GM23338 (cell line): ENCODE measurements at regions not wholly inside any gene's neighbourhood (a gene's known extent, or its start where the extent isn't known, plus 50 kb on each side); places are given as distances from the start of the nearest gene placed in this dataset.

Experiments used
- ATAC-seq: fragments of 200-7000 bp; cut with Tn5 transposase; 3 replicates; pipeline ENCODE4 v1.9.1; 2020
- DNase-seq: peaks from one replicate; pipeline ENCODE4 v3.0.0-alpha.2; 2015; ENCODE audit warnings: low spot score
- H2AFZ ChIP-seq: fragments of 200-600 bp; sonication (generic); 2 replicates; pipeline ENCODE4 v1.8.0; 2016; ENCODE audit warnings: antibody characterized with exemption, mild to moderate bottlenecking, moderate library complexity
- H3F3A ChIP-seq: fragments of 200-600 bp; sonication (generic); replicated peaks from 2 replicates; pipeline ENCODE4 v1.8.0; 2017; ENCODE audit warnings: antibody characterized with exemption, mixed run types, low read depth
- H3K27ac ChIP-seq: fragments of 200-600 bp; sonication (generic); 2 replicates; pipeline ENCODE4 v1.6.1; 2016; ENCODE audit warnings: low read depth
- H3K27me3 ChIP-seq: fragments of 200-600 bp; sonication (generic); 2 replicates; pipeline ENCODE4 v1.8.0; 2016; ENCODE audit warnings: mild to moderate bottlenecking, mixed run types, moderate library complexity; ENCODE audit not compliant: insufficient read depth
- H3K36me3 ChIP-seq: fragments of 200-600 bp; sonication (generic); 2 replicates; pipeline ENCODE4 v1.8.0; 2016; ENCODE audit warnings: mild to moderate bottlenecking; ENCODE audit not compliant: insufficient read depth
- H3K4me1 ChIP-seq: fragments of 200-600 bp; sonication (generic); 2 replicates; pipeline ENCODE4 v1.8.0; 2016; ENCODE audit warnings: mild to moderate bottlenecking, moderate library complexity; ENCODE audit not compliant: insufficient read depth
- H3K4me2 ChIP-seq: fragments of 200-600 bp; sonication (generic); 2 replicates; pipeline ENCODE4 v1.7.1; 2017; ENCODE audit warnings: mixed run types
- H3K4me3 ChIP-seq: fragments of 200-600 bp; sonication (generic); 2 replicates; pipeline ENCODE4 v1.6.1; 2016; ENCODE audit warnings: mixed run types
- H3K79me2 ChIP-seq: fragments of 200-600 bp; sonication (generic); replicated peaks from 2 replicates; pipeline ENCODE4 v1.8.0; 2017; ENCODE audit warnings: mild to moderate bottlenecking; ENCODE audit not compliant: insufficient read depth
- H3K9me2 ChIP-seq: fragments of 200-600 bp; sonication (generic); 2 replicates; pipeline ENCODE4 v1.8.0; 2017; ENCODE audit not compliant: insufficient read depth
- H4K20me1 ChIP-seq: fragments of 200-600 bp; sonication (generic); replicated peaks from 2 replicates; pipeline ENCODE4 v1.8.0; 2017; ENCODE audit warnings: mild to moderate bottlenecking; ENCODE audit not compliant: insufficient read depth
- H3K27ac Mint-ChIP-seq: 2 replicates; pipeline ENCODE4 v1.8.0; 2020; ENCODE audit warnings: inconsistent platforms, mild to moderate bottlenecking, moderate library complexity, mixed read lengths
- H3K27me3 Mint-ChIP-seq: 3 replicates; pipeline ENCODE4 v1.8.0; 2022; ENCODE audit warnings: low read depth, mild to moderate bottlenecking, moderate library complexity, mixed read lengths, inconsistent platforms; ENCODE audit not compliant: insufficient read depth, poor library complexity
- H3K36me3 Mint-ChIP-seq: 3 replicates; pipeline ENCODE4 v1.8.0; 2021; ENCODE audit warnings: low read depth, mild to moderate bottlenecking, inconsistent platforms, moderate library complexity, mixed read lengths
- H3K4me1 Mint-ChIP-seq: 3 replicates; pipeline ENCODE4 v1.8.0; 2020; ENCODE audit warnings: mild to moderate bottlenecking, inconsistent platforms, mixed read lengths
- H3K4me3 Mint-ChIP-seq: 3 replicates; pipeline ENCODE4 v1.8.0; 2021; ENCODE audit warnings: moderate library complexity, mild to moderate bottlenecking, inconsistent platforms, mixed read lengths
- H3K9me3 Mint-ChIP-seq: 3 replicates; pipeline ENCODE4 v1.8.0; 2020; ENCODE audit warnings: moderate library complexity, mild to moderate bottlenecking, inconsistent platforms, mixed read lengths
- CREB1 ChIP-seq: fragments of 250-450 bp; sonication (Bioruptor Pico); IDR thresholded peaks from 2 replicates; pipeline ENCODE4 v1.5.0; 2020; ENCODE audit warnings: low read depth, mild to moderate bottlenecking, moderate library complexity
- ETS1 ChIP-seq: IDR thresholded peaks from 2 replicates; pipeline ENCODE4 v1.6.1; 2016; ENCODE audit warnings: antibody characterized with exemption
- EZH2 ChIP-seq: fragments of 200-600 bp; sonication (generic); IDR thresholded peaks from one replicate; pipeline ENCODE4 v1.8.0; 2017; ENCODE audit warnings: antibody characterized with exemption, mild to moderate bottlenecking, low read depth; ENCODE audit not compliant: unreplicated experiment
- EZH2phosphoT487 ChIP-seq: fragments of 200-600 bp; sonication (generic); IDR thresholded peaks from one replicate; pipeline ENCODE4 v1.8.1; 2018; ENCODE audit warnings: antibody characterized with exemption; ENCODE audit not compliant: unreplicated experiment
- JUNB ChIP-seq: IDR thresholded peaks from one replicate; pipeline ENCODE4 v1.6.1; 2016; ENCODE audit warnings: antibody characterized with exemption; ENCODE audit not compliant: unreplicated experiment
- NANOG ChIP-seq: IDR thresholded peaks from 2 replicates; pipeline ENCODE4 v1.6.1; 2016; ENCODE audit warnings: antibody characterized with exemption, borderline replicate concordance
- POLR2AphosphoS5 ChIP-seq: IDR thresholded peaks from 2 replicates; pipeline ENCODE4 v1.6.1; 2016; ENCODE audit warnings: antibody characterized with exemption, low read depth
- STAT1 ChIP-seq: IDR thresholded peaks from one replicate; pipeline ENCODE4 v1.6.1; 2016; ENCODE audit warnings: antibody characterized with exemption; ENCODE audit not compliant: unreplicated experiment
- ZNF114 ChIP-seq: fragments of 250-450 bp; sonication (Bioruptor Pico); IDR thresholded peaks from 2 replicates; pipeline ENCODE4 v1.5.0; 2020; ENCODE audit warnings: mild to moderate bottlenecking, moderate library complexity
- ZNF331 ChIP-seq: fragments of 250-450 bp; sonication (Bioruptor Pico); IDR thresholded peaks from 2 replicates; pipeline ENCODE4 v1.5.0; 2020; ENCODE audit warnings: low read depth, mild to moderate bottlenecking, moderate library complexity
- TF ChIP-seq, protein P1 (sequence below), 2 experiments: fragments of 200-600 bp in 1 of 2; sonication (generic) in 1 of 2; conservative IDR thresholded peaks; 2 replicates each; pipeline versions ENCODE4 v1.5.1 to v1.6.1; 2016 to 2017; ENCODE audit warnings: antibody characterized with exemption in 2 of 2, low read depth in 2 of 2, mild to moderate bottlenecking in 2 of 2, moderate library complexity in 1 of 2
- TF ChIP-seq, protein P2 (sequence below): IDR thresholded peaks from one replicate; pipeline ENCODE4 v1.6.1; 2018; ENCODE audit warnings: antibody characterized with exemption; ENCODE audit not compliant: unreplicated experiment
- TF ChIP-seq, protein P3 (sequence below): fragments of 250-450 bp; sonication (Bioruptor Pico); IDR thresholded peaks from 2 replicates; pipeline ENCODE4 v1.5.0; 2020; ENCODE audit warnings: mild to moderate bottlenecking, moderate library complexity

DNA sequence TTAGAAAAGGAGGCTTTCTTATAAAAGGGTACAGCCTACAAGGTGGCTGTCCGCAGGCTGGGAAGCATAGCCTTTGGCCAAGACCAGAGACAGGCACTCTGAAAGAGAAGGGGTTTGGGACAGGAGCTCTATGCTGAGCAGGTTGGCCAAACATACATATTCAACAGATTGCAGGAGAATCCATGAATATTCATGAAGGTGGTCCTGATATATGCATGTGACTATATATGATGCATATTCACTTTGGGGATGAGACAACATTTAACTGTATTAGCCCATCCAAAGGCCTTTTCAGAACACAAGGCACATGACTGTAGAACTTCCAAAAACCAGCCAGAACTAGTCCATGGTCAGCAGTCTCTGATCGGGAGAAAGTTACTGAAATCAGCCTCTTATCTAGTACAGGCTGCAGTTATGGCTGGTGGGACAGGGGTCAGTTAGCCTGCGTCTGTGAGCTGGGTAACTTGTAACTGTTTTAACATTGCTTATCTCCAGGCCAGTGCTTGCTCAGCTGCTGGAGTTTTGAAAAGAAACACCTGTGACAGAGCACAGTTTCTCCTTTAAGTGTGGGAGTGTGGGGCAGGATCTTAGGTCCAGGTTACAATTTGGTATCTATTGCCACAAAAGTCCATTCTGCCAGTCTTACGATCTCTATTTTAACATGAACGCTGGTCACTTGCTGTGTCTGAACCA lies 924.2 kb downstream of the UQCRFS1 start:
- H3K9me2 ChIP-seq, result 0 out of 2 replicates have a peak, but pooled peaks cover 5% of the 10 kb centered on the region
- H2AFZ ChIP-seq, result peak overlapping the region; percentile 64; the same call in 1 of the 2 replicates
- no peaks in the 10 kb centered on the region for H3K79me2 ChIP-seq
- no peak overlapping the region for H3K4me3 ChIP-seq
- no peaks in the 10 kb centered on the region; the same call in 1 of the 2 replicates for H3F3A ChIP-seq
- H4K20me1 ChIP-seq, result no peaks in the 10 kb centered on the region
- no peak overlapping the region for H3K27ac ChIP-seq
- H3K36me3 ChIP-seq, result no peaks in the 10 kb centered on the region
- Mint-ChIP-seq H3K9me3 (peaks cover 16% of the 10 kb centered on the region), H3K36me3 (peaks cover 7% of the 10 kb centered on the region; the same call in 1 of the 3 replicates), H3K4me1 (peaks cover 54% of the 10 kb centered on the region), H3K27me3 (peaks cover 14% of the 10 kb centered on the region), H3K4me3 (no peak overlapping the region), H3K27ac (peak overlapping the region; percentile 51)
- H3K4me1 ChIP-seq, result peaks cover 37% of the 10 kb centered on the region
- no peak for ATAC-seq
- H3K27me3 ChIP-seq, result no peaks in the 10 kb centered on the region
- no peak overlapping the region for H3K4me2 ChIP-seq
- DNase-seq, result peak; percentile 3
- TF ChIP-seq ZNF114 (CRISPR knock-in tag), result no peak
- no peak for TF ChIP-seq NANOG
- TF ChIP-seq CREB1, result no peak
- TF ChIP-seq, protein P1, sequence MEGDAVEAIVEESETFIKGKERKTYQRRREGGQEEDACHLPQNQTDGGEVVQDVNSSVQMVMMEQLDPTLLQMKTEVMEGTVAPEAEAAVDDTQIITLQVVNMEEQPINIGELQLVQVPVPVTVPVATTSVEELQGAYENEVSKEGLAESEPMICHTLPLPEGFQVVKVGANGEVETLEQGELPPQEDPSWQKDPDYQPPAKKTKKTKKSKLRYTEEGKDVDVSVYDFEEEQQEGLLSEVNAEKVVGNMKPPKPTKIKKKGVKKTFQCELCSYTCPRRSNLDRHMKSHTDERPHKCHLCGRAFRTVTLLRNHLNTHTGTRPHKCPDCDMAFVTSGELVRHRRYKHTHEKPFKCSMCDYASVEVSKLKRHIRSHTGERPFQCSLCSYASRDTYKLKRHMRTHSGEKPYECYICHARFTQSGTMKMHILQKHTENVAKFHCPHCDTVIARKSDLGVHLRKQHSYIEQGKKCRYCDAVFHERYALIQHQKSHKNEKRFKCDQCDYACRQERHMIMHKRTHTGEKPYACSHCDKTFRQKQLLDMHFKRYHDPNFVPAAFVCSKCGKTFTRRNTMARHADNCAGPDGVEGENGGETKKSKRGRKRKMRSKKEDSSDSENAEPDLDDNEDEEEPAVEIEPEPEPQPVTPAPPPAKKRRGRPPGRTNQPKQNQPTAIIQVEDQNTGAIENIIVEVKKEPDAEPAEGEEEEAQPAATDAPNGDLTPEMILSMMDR (conservative IDR thresholded peaks at IDR 0.05; ENCODE audit: low read depth in 2 of 2), result no peak
- no peak for TF ChIP-seq ETS1
- TF ChIP-seq JUNB, result no peak
- TF ChIP-seq, protein P2, sequence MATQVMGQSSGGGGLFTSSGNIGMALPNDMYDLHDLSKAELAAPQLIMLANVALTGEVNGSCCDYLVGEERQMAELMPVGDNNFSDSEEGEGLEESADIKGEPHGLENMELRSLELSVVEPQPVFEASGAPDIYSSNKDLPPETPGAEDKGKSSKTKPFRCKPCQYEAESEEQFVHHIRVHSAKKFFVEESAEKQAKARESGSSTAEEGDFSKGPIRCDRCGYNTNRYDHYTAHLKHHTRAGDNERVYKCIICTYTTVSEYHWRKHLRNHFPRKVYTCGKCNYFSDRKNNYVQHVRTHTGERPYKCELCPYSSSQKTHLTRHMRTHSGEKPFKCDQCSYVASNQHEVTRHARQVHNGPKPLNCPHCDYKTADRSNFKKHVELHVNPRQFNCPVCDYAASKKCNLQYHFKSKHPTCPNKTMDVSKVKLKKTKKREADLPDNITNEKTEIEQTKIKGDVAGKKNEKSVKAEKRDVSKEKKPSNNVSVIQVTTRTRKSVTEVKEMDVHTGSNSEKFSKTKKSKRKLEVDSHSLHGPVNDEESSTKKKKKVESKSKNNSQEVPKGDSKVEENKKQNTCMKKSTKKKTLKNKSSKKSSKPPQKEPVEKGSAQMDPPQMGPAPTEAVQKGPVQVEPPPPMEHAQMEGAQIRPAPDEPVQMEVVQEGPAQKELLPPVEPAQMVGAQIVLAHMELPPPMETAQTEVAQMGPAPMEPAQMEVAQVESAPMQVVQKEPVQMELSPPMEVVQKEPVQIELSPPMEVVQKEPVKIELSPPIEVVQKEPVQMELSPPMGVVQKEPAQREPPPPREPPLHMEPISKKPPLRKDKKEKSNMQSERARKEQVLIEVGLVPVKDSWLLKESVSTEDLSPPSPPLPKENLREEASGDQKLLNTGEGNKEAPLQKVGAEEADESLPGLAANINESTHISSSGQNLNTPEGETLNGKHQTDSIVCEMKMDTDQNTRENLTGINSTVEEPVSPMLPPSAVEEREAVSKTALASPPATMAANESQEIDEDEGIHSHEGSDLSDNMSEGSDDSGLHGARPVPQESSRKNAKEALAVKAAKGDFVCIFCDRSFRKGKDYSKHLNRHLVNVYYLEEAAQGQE, result no peak
- TF ChIP-seq EZH2phosphoT487, result no peak
- TF ChIP-seq, protein P3, sequence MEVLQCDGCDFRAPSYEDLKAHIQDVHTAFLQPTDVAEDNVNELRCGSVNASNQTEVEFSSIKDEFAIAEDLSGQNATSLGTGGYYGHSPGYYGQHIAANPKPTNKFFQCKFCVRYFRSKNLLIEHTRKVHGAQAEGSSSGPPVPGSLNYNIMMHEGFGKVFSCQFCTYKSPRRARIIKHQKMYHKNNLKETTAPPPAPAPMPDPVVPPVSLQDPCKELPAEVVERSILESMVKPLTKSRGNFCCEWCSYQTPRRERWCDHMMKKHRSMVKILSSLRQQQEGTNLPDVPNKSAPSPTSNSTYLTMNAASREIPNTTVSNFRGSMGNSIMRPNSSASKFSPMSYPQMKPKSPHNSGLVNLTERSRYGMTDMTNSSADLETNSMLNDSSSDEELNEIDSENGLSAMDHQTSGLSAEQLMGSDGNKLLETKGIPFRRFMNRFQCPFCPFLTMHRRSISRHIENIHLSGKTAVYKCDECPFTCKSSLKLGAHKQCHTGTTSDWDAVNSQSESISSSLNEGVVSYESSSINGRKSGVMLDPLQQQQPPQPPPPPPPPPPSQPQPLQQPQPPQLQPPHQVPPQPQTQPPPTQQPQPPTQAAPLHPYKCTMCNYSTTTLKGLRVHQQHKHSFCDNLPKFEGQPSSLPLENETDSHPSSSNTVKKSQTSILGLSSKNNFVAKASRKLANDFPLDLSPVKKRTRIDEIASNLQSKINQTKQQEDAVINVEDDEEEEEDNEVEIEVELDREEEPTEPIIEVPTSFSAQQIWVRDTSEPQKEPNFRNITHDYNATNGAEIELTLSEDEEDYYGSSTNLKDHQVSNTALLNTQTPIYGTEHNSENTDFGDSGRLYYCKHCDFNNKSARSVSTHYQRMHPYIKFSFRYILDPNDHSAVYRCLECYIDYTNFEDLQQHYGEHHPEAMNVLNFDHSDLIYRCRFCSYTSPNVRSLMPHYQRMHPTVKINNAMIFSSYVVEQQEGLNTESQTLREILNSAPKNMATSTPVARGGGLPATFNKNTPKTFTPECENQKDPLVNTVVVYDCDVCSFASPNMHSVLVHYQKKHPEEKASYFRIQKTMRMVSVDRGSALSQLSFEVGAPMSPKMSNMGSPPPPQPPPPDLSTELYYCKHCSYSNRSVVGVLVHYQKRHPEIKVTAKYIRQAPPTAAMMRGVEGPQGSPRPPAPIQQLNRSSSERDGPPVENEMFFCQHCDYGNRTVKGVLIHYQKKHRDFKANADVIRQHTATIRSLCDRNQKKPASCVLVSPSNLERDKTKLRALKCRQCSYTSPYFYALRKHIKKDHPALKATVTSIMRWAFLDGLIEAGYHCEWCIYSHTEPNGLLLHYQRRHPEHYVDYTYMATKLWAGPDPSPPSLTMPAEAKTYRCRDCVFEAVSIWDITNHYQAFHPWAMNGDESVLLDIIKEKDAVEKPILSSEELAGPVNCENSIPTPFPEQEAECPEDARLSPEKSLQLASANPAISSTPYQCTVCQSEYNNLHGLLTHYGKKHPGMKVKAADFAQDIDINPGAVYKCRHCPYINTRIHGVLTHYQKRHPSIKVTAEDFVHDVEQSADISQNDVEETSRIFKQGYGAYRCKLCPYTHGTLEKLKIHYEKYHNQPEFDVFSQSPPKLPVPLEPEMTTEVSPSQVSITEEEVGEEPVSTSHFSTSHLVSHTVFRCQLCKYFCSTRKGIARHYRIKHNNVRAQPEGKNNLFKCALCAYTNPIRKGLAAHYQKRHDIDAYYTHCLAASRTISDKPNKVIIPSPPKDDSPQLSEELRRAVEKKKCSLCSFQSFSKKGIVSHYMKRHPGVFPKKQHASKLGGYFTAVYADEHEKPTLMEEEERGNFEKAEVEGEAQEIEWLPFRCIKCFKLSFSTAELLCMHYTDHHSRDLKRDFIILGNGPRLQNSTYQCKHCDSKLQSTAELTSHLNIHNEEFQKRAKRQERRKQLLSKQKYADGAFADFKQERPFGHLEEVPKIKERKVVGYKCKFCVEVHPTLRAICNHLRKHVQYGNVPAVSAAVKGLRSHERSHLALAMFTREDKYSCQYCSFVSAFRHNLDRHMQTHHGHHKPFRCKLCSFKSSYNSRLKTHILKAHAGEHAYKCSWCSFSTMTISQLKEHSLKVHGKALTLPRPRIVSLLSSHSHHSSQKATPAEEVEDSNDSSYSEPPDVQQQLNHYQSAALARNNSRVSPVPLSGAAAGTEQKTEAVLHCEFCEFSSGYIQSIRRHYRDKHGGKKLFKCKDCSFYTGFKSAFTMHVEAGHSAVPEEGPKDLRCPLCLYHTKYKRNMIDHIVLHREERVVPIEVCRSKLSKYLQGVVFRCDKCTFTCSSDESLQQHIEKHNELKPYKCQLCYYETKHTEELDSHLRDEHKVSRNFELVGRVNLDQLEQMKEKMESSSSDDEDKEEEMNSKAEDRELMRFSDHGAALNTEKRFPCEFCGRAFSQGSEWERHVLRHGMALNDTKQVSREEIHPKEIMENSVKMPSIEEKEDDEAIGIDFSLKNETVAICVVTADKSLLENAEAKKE (CRISPR knock-in tag), result no peak
- TF ChIP-seq STAT1, result no peak
- TF ChIP-seq ZNF331 (CRISPR knock-in tag), result no peak
- no peak for TF ChIP-seq POLR2AphosphoS5
- TF ChIP-seq EZH2, result no peak
